Gastrocnemius medialis (tissue), 4 donors: ENCODE measurements at regions not wholly inside any gene's neighbourhood (a gene's known extent, or its start where the extent isn't known, plus 50 kb on each side); places are given as distances from the start of the nearest gene placed in this dataset.

Source experiments
- CTCF ChIP-seq, 5 experiments: fragments of 450-650 bp in 3 of 5; fragments of 200-600 bp in 2 of 5; sonication (generic) in 2 of 5; IDR thresholded peaks in 4 of 5; conservative IDR thresholded peaks in 1 of 5; 1 replicate in 4 of 5; 2 replicates in 1 of 5; pipeline ENCODE4 v1.5.1; 2016 to 2019; ENCODE audit warnings: antibody characterized with exemption in 5 of 5, mild to moderate bottlenecking in 3 of 5, moderate library complexity in 3 of 5
- POLR2A ChIP-seq, 2 donors: fragments of 450-650 bp; IDR thresholded peaks; one replicate each; pipeline ENCODE4 v1.6.1; 2017; ENCODE audit warnings: antibody characterized with exemption in 2 of 2, mild to moderate bottlenecking in 2 of 2, moderate library complexity in 2 of 2

GRCh38 chr2:20509770-20510490, 63.1 kb downstream of the RHOB start:
- no peak for TF ChIP-seq POLR2A (IDR thresholded peaks at IDR 0.05)
- TF ChIP-seq CTCF (IDR thresholded peaks at IDR 0.05 in 4 of 5, conservative IDR thresholded peaks at IDR 0.05 in 1 of 5): no peak
